ENCODE measurements at regions not wholly inside any gene's neighbourhood (a gene's known extent, or its start where the extent isn't known, plus 50 kb on each side); places are given as distances from the start of the nearest gene placed in this dataset.
"Not testable (repeated sequence)": the region's sequence is repeated elsewhere in the genome, so short reads cannot be mapped to it uniquely, and the experiment has no call there.

GRCh38 chr9:103530934-103531333 lies 535.8 kb downstream of the CYLC2 start:
- TF ChIP-seq GATA1 (IDR thresholded peaks at IDR 0.05; ENCODE audit: low read depth, low read length): no peak
- DNase-seq: no peak

- DNase-seq: no peak
- no peak for TF ChIP-seq GATA1 (IDR thresholded peaks at IDR 0.05; ENCODE audit: low read depth, low read length)
- no peak for TF ChIP-seq POLR2A (IDR thresholded peaks at IDR 0.05; ENCODE audit: low read length)
Observed at GRCh38 chr9:103533318-103533717, 538.2 kb downstream of the CYLC2 start.

- DNase-seq: no peak
- TF ChIP-seq POLR2A (IDR thresholded peaks at IDR 0.05; ENCODE audit: low read length): no peak
- no peak for TF ChIP-seq GATA1 (IDR thresholded peaks at IDR 0.05; ENCODE audit: low read depth, low read length)
Observed at GRCh38 chr9:103537426-103537825, 542.3 kb downstream of the CYLC2 start.

GRCh38 chr9:103545260-103545659 lies 548.8 kb upstream of the SMC2 start:
- TF ChIP-seq GATA1 (IDR thresholded peaks at IDR 0.05; ENCODE audit: low read depth, low read length) (no peak), POLR2A (IDR thresholded peaks at IDR 0.05; ENCODE audit: low read length) (no peak)
- no peak for DNase-seq

GRCh38 chr9:103552712-103553111 lies 541.4 kb upstream of the SMC2 start:
- TF ChIP-seq POLR2A (IDR thresholded peaks at IDR 0.05; ENCODE audit: low read length) (no peak), GATA1 (IDR thresholded peaks at IDR 0.05; ENCODE audit: low read depth, low read length) (no peak)
- DNase-seq: no peak

DNA sequence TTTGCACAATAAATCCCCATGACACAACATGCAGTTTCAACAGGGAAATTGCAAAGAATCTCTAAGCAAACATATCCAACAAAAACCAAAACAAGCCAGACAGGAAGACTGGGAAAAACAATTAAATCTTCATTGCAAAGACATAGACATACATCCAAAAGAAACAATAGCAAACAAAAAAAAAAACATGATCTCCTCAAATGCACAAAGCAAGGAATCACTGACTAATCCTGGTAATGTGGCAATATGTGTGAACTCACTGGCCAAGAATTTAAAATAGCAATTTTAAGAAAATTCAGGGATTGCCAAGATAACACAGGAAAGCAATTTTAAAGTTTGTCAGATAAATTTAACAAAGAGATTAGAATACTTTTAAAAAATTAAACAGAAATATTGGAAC lies 520.1 kb upstream of the SMC2 start:
- TF ChIP-seq GATA1 (IDR thresholded peaks at IDR 0.05; ENCODE audit: low read depth, low read length): no peak

DNA sequence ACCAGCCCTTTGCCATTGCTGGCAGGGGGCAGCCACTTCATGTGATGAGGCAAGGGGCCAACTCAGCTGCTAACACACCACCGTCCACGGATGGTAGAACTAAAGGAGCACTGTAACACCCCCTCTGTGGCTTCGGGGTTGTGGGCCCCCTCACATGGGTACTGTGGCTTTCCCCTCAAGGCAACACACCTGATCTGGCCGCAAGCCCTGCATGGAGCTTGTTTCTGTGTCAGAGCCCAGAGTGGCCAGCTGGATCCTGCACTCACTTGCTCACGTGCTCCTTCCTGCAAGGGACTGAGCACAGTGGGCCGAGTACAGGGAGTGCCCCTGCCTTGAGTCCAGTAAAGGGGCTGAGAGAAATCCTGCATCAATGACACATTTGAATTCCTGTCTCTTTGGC lies 507.4 kb upstream of the SMC2 start:
- no peak for DNase-seq
- no peak for TF ChIP-seq GATA1 (IDR thresholded peaks at IDR 0.05; ENCODE audit: low read depth, low read length)
- TF ChIP-seq POLR2A (IDR thresholded peaks at IDR 0.05; ENCODE audit: low read length): no peak

More for the DNA sequence above, 520.1 kb upstream of the SMC2 start:
- DNase-seq: no peak

DNA sequence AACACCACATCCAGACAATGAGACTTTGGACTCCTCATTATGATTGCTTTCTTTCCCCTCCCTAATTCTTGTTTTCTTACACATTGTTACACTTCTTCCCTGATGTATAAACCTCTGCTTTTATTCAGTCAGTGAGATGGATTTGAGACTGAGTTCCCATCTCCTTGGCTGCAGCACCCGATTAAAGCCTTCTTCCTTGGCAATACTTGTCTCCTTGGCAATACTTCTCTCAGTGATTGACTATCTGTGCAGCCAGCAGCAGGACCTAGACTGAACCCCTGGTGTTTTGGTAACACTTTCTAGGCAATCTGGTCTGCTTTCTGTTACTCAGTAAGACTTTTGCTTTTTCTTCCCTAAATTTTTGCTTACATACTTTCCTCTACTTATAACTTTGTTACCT lies 492.8 kb upstream of the SMC2 start:
- TF ChIP-seq POLR2A (IDR thresholded peaks at IDR 0.05; ENCODE audit: low read length): no peak
- no peak for TF ChIP-seq GATA1 (IDR thresholded peaks at IDR 0.05; ENCODE audit: low read depth, low read length)
- DNase-seq: no peak

GRCh38 chr9:103611950-103612349 lies 482.2 kb upstream of the SMC2 start:
- not testable (repeated sequence) for DNase-seq

DNA sequence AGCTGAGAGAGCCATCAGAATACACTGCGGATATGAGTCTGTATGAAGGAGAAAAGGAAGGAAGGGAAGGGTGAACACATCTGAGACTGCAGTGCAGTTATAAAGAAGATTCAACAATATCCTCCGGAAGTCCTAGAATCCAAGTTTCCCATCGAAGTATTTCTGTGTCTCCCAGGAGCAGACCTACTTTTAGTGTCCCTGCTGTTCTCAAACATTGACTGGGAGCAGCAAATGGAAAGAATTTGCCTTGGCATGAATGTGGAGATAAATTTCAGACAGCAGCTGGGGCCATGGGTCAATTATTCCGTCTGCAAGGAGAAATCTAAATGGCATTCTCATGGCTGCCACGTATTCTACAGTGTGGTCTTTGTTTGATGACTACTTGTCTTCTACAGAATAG lies 478.1 kb upstream of the SMC2 start:
- TF ChIP-seq POLR2A (IDR thresholded peaks at IDR 0.05; ENCODE audit: low read length) (no peak), GATA1 (IDR thresholded peaks at IDR 0.05; ENCODE audit: low read depth, low read length) (no peak)
- DNase-seq: no peak

DNA sequence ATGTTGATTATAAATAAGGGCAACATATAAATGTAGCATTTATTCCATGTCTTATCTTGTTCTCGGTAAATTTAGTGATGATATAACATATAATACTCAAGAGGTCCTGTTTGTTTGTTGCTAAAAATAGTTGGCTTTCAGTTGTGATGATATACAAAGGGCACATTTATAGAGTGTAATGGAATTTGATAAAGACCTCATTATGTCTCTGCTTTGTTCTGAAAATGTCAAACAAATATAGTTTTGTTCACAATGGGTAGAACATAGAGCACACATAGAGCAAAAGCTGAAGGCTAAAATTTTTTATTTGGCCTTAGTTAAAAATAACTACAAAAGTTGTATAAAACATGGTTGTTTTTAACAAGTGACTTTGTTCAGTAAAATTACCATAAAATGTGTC lies 477.1 kb upstream of the SMC2 start:
- TF ChIP-seq POLR2A (IDR thresholded peaks at IDR 0.05; ENCODE audit: low read length) (no peak), GATA1 (IDR thresholded peaks at IDR 0.05; ENCODE audit: low read depth, low read length) (no peak)
- DNase-seq: no peak

GRCh38 chr9:103625161-103625804 lies 468.8 kb upstream of the SMC2 start:
- DNase-seq: no peak
- no peak for TF ChIP-seq POLR2A (IDR thresholded peaks at IDR 0.05; ENCODE audit: low read length)
- no peak for TF ChIP-seq GATA1 (IDR thresholded peaks at IDR 0.05; ENCODE audit: low read depth, low read length)

- TF ChIP-seq GATA1 (IDR thresholded peaks at IDR 0.05; ENCODE audit: low read depth, low read length) (no peak), POLR2A (IDR thresholded peaks at IDR 0.05; ENCODE audit: low read length) (no peak)
- DNase-seq: no peak
Observed at GRCh38 chr9:103627731-103628130, 466.4 kb upstream of the SMC2 start.

- DNase-seq: no peak
- no peak for TF ChIP-seq GATA1 (IDR thresholded peaks at IDR 0.05; ENCODE audit: low read depth, low read length)
- TF ChIP-seq POLR2A (IDR thresholded peaks at IDR 0.05; ENCODE audit: low read length): no peak
Observed at GRCh38 chr9:103649086-103649485, 445.0 kb upstream of the SMC2 start.

DNA sequence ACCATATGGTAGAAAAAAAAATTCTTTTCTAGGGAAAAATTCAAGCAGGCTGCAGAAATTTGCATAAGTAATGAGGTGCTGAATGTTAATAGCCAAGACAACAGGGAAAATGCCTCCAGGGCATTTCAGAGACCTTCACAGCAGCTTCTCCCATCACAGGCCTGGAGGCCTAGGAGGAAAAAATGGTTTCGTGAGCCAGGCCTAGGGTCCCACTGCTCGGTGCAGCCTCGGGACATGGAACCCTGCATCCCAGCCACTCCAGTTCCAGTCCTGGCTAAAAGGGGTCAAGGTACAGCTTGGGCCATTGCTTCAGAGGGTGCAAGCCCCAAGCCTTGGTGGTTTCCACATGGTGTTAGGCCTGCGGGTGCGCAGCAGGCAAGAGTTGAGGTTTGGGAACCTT lies 436.0 kb upstream of the SMC2 start:
- DNase-seq: no peak
- TF ChIP-seq POLR2A (IDR thresholded peaks at IDR 0.05; ENCODE audit: low read length): no peak
- no peak for TF ChIP-seq GATA1 (IDR thresholded peaks at IDR 0.05; ENCODE audit: low read depth, low read length)

DNA sequence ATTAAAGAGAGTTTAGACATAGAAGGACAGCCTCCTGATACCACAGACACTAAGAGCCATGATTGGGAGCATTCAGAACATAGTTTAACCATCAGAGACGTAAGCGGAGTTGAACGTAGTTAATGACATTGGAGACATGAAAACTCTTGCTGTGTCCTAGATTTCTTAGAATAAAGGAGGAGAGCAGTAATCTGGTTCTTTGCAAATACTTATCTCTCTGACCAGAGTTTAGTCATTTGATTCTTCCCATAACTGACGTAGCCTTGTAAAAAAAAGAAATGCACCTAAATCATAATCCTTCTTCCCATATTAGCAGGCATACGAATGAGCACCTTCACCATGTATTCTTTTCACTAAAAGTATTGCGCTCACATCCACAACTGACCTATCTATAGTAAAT lies 433.3 kb upstream of the SMC2 start:
- no peak for TF ChIP-seq POLR2A (IDR thresholded peaks at IDR 0.05; ENCODE audit: low read length)
- no peak for TF ChIP-seq GATA1 (IDR thresholded peaks at IDR 0.05; ENCODE audit: low read depth, low read length)
- DNase-seq: no peak

Data from erythroblast (primary cell).